ENCODE measurements at regions not wholly inside any gene's neighbourhood (a gene's known extent, or its start where the extent isn't known, plus 50 kb on each side); places are given as distances from the start of the nearest gene placed in this dataset.

DNA sequence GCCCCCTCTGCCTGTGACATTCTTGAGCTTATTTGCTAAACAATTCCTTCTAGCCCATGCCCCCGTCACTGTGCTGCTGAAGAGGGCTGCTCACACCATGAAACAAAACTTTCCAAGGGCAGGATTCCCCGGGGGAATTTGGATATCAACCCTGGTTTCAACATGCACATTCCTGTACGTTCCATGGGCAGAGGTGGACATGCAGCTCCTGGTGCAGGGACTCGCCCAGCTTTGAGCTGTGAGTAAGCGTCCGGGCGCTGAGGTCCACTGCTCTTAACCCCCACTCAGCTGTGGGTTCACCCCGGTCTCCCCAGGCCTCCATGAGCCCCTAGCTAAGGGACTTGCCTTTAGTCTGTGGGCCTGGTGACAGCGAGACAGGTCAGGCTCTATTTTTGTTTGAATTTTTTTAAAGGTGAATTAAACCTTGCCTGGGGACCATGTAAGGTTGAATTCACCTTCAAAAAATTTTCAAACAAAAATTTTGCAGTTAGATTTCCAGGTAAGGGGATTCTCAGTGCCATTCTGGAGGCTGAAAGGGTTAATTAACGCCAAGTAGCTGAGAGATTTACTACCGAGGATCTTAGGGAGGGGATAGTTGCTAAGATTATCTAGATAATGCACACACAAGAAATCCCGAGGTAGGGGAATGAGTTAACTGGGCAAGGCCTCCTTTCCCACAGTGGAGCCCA, 70.3 kb upstream of the SLC22A23 start:
- TF ChIP-seq, protein P1, sequence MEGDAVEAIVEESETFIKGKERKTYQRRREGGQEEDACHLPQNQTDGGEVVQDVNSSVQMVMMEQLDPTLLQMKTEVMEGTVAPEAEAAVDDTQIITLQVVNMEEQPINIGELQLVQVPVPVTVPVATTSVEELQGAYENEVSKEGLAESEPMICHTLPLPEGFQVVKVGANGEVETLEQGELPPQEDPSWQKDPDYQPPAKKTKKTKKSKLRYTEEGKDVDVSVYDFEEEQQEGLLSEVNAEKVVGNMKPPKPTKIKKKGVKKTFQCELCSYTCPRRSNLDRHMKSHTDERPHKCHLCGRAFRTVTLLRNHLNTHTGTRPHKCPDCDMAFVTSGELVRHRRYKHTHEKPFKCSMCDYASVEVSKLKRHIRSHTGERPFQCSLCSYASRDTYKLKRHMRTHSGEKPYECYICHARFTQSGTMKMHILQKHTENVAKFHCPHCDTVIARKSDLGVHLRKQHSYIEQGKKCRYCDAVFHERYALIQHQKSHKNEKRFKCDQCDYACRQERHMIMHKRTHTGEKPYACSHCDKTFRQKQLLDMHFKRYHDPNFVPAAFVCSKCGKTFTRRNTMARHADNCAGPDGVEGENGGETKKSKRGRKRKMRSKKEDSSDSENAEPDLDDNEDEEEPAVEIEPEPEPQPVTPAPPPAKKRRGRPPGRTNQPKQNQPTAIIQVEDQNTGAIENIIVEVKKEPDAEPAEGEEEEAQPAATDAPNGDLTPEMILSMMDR (conservative IDR thresholded peaks at IDR 0.05; ENCODE audit: low read depth, low read length), result no peak
- peak; percentile 31 for DNase-seq (ENCODE audit: low read depth)
- H3K4me3 ChIP-seq (ENCODE audit: low read depth, low read length), result no peak overlapping the region

DNA sequence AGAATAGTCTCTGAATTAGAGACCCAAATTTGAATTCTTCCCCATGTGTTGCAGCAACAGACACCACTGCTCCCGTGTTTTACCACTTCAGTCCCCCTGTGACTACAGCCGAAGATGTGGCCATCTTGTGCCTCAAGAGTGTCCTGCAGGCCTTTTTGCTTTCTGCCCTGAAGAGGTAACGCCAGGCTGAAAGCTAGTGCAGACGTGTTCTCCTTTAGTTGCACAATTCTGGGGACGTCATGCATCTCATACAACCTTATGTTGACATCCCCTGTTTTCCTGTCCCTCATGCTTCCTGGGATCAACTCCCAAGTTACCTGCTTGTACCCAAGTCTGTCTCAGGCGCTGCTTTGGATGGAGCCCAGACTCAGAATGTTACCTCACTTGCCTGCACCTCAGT, 69.1 kb upstream of the SLC22A23 start:
- H3K4me3 ChIP-seq (ENCODE audit: low read depth, low read length), result no peak overlapping the region
- DNase-seq (ENCODE audit: low read depth), result no peak
- TF ChIP-seq, protein P1 (conservative IDR thresholded peaks at IDR 0.05; ENCODE audit: low read depth, low read length), result no peak

DNA sequence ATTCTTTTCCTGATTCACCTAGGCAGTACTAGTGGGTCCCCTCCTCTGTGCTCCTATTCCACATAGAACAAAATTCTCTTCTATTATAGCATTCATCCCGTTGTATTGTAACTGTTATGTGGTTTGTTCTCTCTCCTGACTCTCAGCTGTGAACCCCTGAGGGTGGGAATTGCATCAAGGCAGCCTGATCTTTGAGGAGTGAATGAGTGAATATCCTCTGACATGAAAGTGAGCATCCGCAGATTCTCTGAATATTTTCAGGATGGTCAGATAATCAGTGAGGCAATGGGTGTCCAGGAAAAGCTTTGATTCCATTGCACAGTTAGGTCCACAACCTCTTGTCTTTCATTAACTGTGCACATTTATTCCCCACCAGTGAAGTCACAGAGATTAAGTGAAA, 67.6 kb upstream of the SLC22A23 start:
- DNase-seq (ENCODE audit: low read depth), result no peak
- TF ChIP-seq, protein P1 (conservative IDR thresholded peaks at IDR 0.05; ENCODE audit: low read depth, low read length), result no peak
- no peak overlapping the region for H3K4me3 ChIP-seq (ENCODE audit: low read depth, low read length)

DNA sequence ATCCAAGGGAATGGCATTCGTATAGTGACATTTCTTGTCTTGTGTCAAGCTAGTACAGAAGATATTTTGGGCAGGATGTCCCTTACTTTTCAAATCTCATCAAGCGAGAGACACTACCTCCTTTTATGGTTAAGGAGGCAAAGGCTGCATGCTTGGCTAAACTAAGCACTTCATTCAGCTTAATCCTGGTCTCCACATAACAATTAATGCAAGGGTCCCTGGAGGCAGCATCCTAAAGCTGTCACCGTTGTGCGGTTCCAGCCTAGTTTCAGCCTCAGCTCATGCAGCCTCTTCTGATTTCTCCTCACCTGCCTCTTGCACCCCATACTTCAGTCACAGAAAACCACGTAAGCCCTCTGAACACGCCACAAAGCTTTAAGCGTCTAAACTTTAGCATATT, 67.1 kb upstream of the SLC22A23 start:
- TF ChIP-seq, protein P1 (conservative IDR thresholded peaks at IDR 0.05; ENCODE audit: low read depth, low read length), result no peak

DNA sequence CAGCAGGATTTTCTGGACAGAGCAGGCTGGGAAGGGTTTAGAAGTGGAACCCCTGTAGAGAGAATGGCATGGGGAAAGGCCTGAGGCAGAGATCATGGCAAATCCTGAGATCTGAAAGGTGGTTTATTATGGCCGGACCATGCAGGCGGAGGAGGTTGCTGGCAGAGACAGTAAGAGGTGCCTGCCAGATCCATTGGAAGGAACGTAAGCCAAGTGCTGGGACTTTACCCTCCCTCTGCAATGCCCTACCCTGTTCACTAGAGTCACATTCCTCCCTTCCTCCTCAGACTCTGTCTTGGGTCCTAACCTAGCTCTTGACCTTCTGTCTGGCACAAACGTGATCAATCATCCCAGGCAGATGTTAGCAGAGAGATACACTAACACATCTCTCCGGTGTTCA, 66.4 kb upstream of the SLC22A23 start:
- DNase-seq (ENCODE audit: low read depth), result no peak
- no peak overlapping the region for H3K4me3 ChIP-seq (ENCODE audit: low read depth, low read length)
- TF ChIP-seq, protein P1 (conservative IDR thresholded peaks at IDR 0.05; ENCODE audit: low read depth, low read length), result no peak

More for the DNA sequence above, 67.1 kb upstream of the SLC22A23 start:
- no peak overlapping the region for H3K4me3 ChIP-seq (ENCODE audit: low read depth, low read length)
- DNase-seq (ENCODE audit: low read depth), result no peak

DNA sequence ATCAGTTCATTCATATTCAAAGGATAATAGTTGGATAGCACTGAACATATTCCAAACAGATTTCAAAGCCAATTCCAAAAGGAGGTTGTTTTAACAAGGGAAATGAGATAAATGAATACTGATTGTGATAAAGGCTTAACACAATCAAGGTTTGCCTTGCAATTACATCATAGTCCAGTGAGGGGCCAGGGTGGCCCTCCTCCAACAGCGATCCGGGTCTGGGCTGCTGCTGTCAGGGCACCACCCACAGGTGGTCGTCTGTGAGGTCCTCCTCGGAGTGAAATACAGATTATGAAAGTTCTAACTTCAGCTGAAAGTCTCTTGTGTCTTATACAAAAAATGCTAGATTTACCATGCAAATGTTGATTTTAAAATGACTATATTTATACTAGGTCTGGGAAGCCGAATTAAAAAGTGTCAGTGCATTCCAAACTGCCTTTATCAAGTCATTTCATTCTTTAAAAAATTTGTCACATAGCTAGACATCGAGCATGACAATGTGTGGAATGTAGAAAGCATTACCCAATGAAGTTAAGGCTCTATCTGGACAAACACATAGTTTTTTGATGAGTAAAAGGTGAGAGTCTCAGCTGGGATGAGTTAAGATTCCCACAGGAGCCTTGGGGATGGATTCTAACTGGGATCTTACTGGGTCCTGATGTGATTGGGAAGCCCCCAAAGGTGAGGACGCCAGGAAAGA, 65.9 kb upstream of the SLC22A23 start:
- TF ChIP-seq, protein P1 (conservative IDR thresholded peaks at IDR 0.05; ENCODE audit: low read depth, low read length), result no peak
- no peak overlapping the region for H3K4me3 ChIP-seq (ENCODE audit: low read depth, low read length)
- no peak for DNase-seq (ENCODE audit: low read depth)
